NCI-H1694 treated with DMSO at 0.1 percent for 48 hours (cell line): ENCODE measurements at regions not wholly inside any gene's neighbourhood (a gene's known extent, or its start where the extent isn't known, plus 50 kb on each side); places are given as distances from the start of the nearest gene placed in this dataset.

Experiments
- DNase-seq: peaks from one replicate; lab custom pipeline; 2025; lab: John Stamatoyannopoulos, UW

- no peak for DNase-seq
These were observed 756.0 kb upstream of the RBFOX1 start for GRCh38 chr16:6576606-6577005.

DNA sequence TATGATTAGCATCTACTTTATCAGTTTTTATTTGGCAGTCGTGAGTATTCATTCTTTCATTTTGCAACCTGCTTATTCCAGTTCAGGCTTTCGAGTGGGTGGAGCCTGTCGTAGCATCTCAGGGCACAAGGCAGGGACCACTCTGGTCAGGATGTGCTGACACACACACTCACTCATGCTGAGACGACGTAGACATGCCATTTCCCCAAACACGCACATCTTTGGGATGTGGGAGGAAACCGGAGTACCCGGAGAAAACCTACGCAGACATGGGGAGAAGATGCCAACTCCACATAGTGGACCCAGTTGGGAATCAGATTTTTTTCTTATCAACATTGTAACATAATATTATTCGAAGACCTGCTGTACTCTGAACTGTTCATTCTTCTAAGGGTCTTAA is 756.5 kb upstream of the RBFOX1 start:
- no peak for DNase-seq

DNA sequence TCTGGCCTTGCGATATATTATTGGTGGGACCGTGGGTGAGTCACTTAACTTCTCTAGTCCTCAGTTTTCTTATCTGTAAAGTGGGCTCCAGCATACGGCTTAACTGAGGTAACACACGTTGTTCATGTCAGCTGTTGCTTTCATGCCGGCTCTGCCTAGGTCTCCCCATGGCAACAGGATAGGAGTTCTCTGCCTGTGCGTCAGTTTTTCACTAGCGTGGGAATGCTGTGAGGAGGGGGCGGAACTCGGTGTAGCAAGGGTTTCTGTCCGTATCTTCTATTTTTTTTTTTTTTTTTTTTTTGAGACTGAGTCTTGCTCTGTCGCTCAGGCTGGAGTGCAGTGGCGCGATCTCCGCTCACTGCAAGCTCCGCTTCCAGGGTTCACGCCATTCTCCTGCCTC is 758.5 kb upstream of the RBFOX1 start:
- DNase-seq, result no peak

- peak; percentile 73 for DNase-seq
These were observed 759.1 kb upstream of the RBFOX1 start for GRCh38 chr16:6573577-6573976.

- peak; percentile 61 for DNase-seq
These were observed 761.6 kb upstream of the RBFOX1 start for GRCh38 chr16:6571044-6571443.

- DNase-seq, result peak; percentile 61
These were observed 762.1 kb upstream of the RBFOX1 start for GRCh38 chr16:6570530-6570929.

- no peak for DNase-seq
These were observed 769.7 kb upstream of the RBFOX1 start for GRCh38 chr16:6562986-6563385.

- no peak for DNase-seq
These were observed 772.1 kb upstream of the RBFOX1 start for GRCh38 chr16:6560306-6561100.

DNA sequence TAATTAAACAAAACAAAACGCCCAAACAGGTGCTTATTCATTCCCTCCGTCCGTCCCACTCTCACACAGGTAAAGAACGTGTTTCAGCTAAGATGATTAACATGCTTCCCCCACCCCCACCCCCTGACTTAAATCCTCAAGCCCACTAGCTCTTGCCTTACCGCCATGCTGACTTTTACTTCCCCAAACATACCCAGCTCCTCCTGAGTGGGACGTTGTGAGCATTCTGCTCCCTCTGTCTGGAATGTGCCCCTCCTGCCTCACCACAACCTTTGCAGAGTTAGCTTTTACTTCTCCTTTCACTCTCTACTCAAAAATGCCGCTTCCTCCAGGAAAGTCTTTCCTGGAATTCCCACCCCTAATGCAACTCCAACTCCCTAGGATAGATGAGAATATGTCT is 774.0 kb upstream of the RBFOX1 start:
- no peak for DNase-seq

- DNase-seq, result no peak
These were observed 774.5 kb upstream of the RBFOX1 start for GRCh38 chr16:6558126-6558525.

- no peak for DNase-seq
These were observed 775.2 kb upstream of the RBFOX1 start for GRCh38 chr16:6557353-6558023.

DNA sequence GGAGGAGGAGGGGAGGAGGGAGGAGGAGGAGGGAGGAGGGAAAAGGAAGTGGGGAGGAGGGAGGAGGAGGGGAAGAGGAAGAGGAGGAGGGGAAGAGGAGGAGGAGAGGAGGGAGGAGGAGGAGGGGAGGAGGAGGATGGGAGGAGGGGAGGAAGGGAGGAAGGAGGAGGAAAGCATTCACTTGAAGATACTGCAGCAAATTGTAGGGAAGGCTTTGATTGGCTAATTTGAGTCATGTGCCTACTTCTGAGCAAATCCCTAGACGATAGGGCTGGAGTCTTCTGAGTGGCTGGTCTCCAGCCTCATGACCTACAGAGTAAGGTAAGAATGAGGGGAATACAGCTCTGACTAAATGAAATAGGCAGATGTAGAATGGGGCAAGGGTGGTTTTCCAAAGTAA is 783.2 kb upstream of the RBFOX1 start:
- no peak for DNase-seq

DNA sequence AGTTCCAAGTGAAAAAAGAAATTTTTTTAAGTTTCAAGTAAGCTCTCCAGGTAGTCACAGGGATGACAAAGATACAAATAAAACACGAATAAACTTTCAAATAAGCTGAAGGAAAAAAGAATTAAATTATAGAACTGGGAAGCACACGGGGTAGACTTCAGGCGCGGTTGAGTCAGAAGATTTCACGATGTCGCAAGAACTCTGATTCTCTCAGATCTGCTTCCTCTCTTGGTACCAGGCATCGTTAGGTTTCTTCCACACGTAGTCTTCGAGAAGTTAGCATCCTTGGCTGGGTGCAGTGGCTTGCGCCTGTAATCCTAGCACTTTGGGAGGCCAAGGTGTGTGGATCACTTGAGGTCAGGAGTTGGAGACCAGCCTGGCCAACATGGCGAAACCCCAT is 784.1 kb upstream of the RBFOX1 start:
- no peak for DNase-seq

DNA sequence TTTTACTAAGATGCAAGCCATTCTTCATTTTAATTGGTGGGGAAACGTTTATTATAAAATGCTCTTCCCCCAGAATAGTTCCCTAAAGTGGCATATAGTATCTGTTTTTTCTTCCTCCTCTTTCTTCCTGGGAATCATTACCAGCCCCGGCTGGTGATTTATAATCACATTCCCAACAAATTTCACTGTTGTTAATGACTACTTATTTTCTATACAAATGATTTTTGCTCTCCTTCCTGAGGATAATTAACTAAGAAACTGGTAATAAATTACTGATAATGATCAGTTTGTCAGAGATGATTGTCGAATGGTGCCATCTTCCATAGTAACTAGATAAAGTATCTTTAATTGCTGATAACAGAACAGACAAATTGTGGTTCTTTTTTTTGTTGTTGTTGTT is 785.5 kb upstream of the RBFOX1 start:
- no peak for DNase-seq

GRCh38 chr16:6545329-6545728 is 787.3 kb upstream of the RBFOX1 start:
- DNase-seq, result no peak

GRCh38 chr16:6541267-6541666 is 791.4 kb upstream of the RBFOX1 start:
- DNase-seq, result no peak

DNA sequence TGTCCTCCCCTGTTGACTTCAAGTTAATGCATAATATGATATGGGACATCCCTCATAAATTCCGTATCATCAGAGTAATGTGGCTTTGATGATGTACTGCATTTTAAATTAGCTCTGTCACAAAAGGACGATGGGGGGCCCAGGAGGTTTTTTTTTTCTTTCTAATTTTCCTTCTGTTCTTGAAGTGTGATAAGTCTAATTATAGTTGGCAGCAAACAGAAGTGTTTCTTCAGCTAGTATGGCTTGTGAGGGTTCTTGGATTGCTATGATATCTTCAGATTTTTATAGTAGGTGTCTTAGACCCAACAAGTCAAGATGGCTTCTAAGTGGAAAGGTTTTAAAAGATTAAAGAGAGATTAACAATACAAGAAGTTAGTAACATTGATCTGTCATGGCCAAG is 796.2 kb upstream of the RBFOX1 start:
- no peak for DNase-seq

- DNase-seq, result no peak
These were observed 801.6 kb upstream of the RBFOX1 start for GRCh38 chr16:6531067-6531466.

DNA sequence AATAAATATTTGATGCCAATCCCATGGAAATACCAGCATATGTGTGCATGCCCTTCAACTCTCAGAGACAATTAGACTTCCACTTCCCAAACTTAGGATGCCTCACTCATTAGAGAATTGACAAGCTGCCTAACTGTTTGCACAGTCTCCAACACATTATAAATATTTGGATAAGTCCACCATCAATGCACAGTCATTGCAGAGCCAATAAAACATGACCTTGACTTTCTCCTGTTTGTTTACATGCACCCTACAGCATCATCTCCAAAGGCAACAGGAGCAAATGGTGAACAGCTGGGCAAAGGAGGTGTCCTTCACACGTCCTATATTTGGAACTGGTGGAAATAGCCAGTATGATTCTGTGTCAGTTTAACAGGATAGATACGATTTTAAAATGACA is 804.4 kb upstream of the RBFOX1 start:
- DNase-seq, result no peak

DNA sequence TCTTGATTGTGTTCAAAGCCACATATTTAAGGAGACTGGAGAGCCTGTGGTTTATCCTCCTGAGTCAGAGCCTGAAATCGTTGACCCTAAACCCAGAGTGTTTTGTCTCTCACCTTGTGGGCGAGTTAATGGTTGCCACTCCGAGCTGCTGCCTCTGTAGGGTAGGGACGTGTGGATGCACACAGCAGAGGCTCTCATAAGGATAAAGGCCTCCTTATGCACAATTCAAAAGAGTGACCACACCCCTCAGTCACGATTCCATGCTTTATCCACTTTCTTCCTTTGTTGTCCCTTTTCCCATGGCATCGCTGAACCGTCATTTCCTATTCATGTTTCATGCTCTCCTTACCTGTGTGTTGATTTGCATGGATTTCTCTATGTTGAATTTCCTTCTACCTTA is 805.0 kb upstream of the RBFOX1 start:
- DNase-seq, result no peak

DNA sequence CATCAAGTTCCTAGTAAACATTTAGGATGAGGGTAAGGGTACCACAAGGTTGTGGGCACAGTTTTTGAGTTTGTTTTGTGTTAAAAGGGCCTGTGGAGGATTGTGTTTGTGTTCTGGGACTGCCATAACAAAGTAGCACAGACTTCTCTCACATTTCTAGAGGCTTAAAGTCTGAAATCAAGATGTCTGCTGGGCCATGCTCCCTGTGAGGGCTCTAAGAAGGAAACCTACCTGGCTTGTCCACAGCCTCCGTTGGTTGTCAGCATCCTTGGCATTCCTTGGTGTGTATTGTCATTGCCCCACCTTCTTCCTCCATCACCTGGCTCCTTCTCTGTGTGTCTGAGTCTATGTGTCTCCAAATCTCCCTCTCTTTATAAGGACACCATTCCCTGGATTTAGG is 808.1 kb upstream of the RBFOX1 start:
- no peak for DNase-seq

GRCh38 chr16:6517020-6517720 is 815.5 kb upstream of the RBFOX1 start:
- DNase-seq, result no peak

- no peak for DNase-seq
These were observed 820.1 kb upstream of the RBFOX1 start for GRCh38 chr16:6512512-6512911.
